Right lobe of liver (tissue), 6 donors: ENCODE measurements at regions not wholly inside any gene's neighbourhood (a gene's known extent, or its start where the extent isn't known, plus 50 kb on each side); places are given as distances from the start of the nearest gene placed in this dataset.

Experiments used
- ATAC-seq, 4 donors: fragments of 200-7000 bp; cut with Tn5 transposase; one replicate each; pipeline ENCODE4 v1.9.1; 2020; ENCODE audit warnings: mild to moderate bottlenecking in 4 of 4, moderate library complexity in 4 of 4
- DNase-seq, 3 donors: peaks; one replicate each; pipeline ENCODE4 v3.0.0-alpha.2; 2020
- H3K27ac ChIP-seq, 3 donors: fragments of 200-600 bp; one replicate each; pipeline ENCODE4 v1.8.0; 2022
- H3K27me3 ChIP-seq, 2 donors: fragments of 200-600 bp; one replicate each; pipeline ENCODE4 v1.8.0; 2022
- H3K36me3 ChIP-seq, 4 donors: fragments of 200-600 bp; sonication (generic) in 1 of 4; one replicate each; pipeline versions ENCODE4 v1.5.1 to v1.8.0; 2017 to 2022; ENCODE audit warnings: control low read depth in 1 of 4
- H3K4me1 ChIP-seq, 4 donors: fragments of 200-600 bp; sonication (generic) in 1 of 4; one replicate each; pipeline versions ENCODE4 v1.5.1 to v1.8.0; 2017 to 2022; ENCODE audit warnings: control low read depth in 1 of 4
- H3K4me3 ChIP-seq, 3 donors: fragments of 200-600 bp; one replicate each; pipeline ENCODE4 v1.8.0; 2022
- H3K9me3 ChIP-seq, 4 donors: fragments of 200-600 bp; sonication (generic) in 1 of 4; one replicate each; pipeline versions ENCODE4 v1.5.1 to v1.8.0; 2017 to 2022; ENCODE audit warnings: control low read depth in 1 of 4
- CTCF ChIP-seq, 4 donors: fragments of 200-600 bp in 3 of 4; fragments of 450-650 bp in 1 of 4; IDR thresholded peaks; one replicate each; pipeline versions ENCODE4 v1.5.1 to v1.8.0; 2016 to 2022; ENCODE audit warnings: antibody characterized with exemption in 4 of 4, mild to moderate bottlenecking in 2 of 4
- POLR2A ChIP-seq: fragments of 450-650 bp; IDR thresholded peaks from one replicate; pipeline ENCODE4 v1.6.1; 2017; ENCODE audit warnings: antibody characterized with exemption, mild to moderate bottlenecking
- WGBS: methylation state at CpG from one replicate; pipeline ENCODE4 v1.1.6; 2018; ENCODE audit warnings: low coverage, low lambda C conversion rate; ENCODE audit not compliant: insufficient coverage; ENCODE audit errors: missing lambda C conversion rate; 5-methylcytosine and 5-hydroxymethylcytosine counted together
- intact Hi-C, 2 donors: fragments of 100-400 bp; cut with DNase I; formaldehyde crosslinking; loops; one replicate each; pipeline versions ENCODE4 v1.11.2 to v1.14.1; 2022
- donor health status: DM: no; HTN: yes; CAD: no.
- donor health status: DM: no; HTN: no; CAD: no.
- donor health status: DM: no; HTN: no; CAD: no.
- donor health status: DM: no; HTN: yes; CAD: no.
- donor health status: DM: no; HTN: yes; CAD: no.

GRCh38 chr11:80362563-80363340 lies 921.9 kb upstream of the TENM4 start:
- no peaks in the 10 kb centered on the region for H3K36me3 ChIP-seq
- intact Hi-C loops, result no loop called here
- no peaks in the 10 kb centered on the region for H3K27me3 ChIP-seq
- no peaks in the 10 kb centered on the region for H3K9me3 ChIP-seq
- DNase-seq (no peak), ATAC-seq (no peak)
- H3K4me3 ChIP-seq, result no peak overlapping the region
- no peak overlapping the region for H3K27ac ChIP-seq
- 61% methylated on average over 9 of the region's 9 CpGs for WGBS
- H3K4me1 ChIP-seq, result no peaks in the 10 kb centered on the region
- TF ChIP-seq POLR2A (no peak), CTCF (IDR thresholded peaks at IDR 0.05) (no peak)

GRCh38 chr11:80355251-80355650 lies 914.4 kb upstream of the TENM4 start:
- 67% methylated on average over 1 of the region's 1 CpG for WGBS
- Histone ChIP-seq H3K4me3 (no peak overlapping the region), H3K36me3 (peaks cover 0 to 1% (median 0%) of the 10 kb centered on the region in 4 donors), H3K27me3 (no peaks in the 10 kb centered on the region), H3K4me1 (no peaks in the 10 kb centered on the region), H3K9me3 (no peaks in the 10 kb centered on the region), H3K27ac (no peak overlapping the region)
- no peak for ATAC-seq
- intact Hi-C loops, result no loop called here
- DNase-seq, result no peak
- TF ChIP-seq CTCF (IDR thresholded peaks at IDR 0.05) (no peak), POLR2A (no peak)

GRCh38 chr11:80350541-80350940 lies 909.7 kb upstream of the TENM4 start:
- intact Hi-C loops, result no loop called here
- WGBS, result 28% methylated on average over 3 of the region's 3 CpGs
- H3K9me3 ChIP-seq, result no peaks in the 10 kb centered on the region
- H3K36me3 ChIP-seq, result peaks cover 0 to 1% (median 0%) of the 10 kb centered on the region in 4 donors
- no peaks in the 10 kb centered on the region for H3K4me1 ChIP-seq
- H3K27me3 ChIP-seq, result no peaks in the 10 kb centered on the region
- DNase-seq, result no peak
- H3K27ac ChIP-seq, result no peak overlapping the region
- no peak for TF ChIP-seq POLR2A
- no peak for TF ChIP-seq CTCF (IDR thresholded peaks at IDR 0.05)
- no peak for ATAC-seq
- H3K4me3 ChIP-seq, result no peak overlapping the region

GRCh38 chr11:80349997-80350396 lies 909.2 kb upstream of the TENM4 start:
- Histone ChIP-seq H3K4me3 (no peak overlapping the region), H3K9me3 (no peaks in the 10 kb centered on the region), H3K4me1 (no peaks in the 10 kb centered on the region), H3K27me3 (no peaks in the 10 kb centered on the region), H3K27ac (no peak overlapping the region), H3K36me3 (peaks cover 0 to 1% (median 0%) of the 10 kb centered on the region in 4 donors)
- ATAC-seq, result no peak
- TF ChIP-seq CTCF (IDR thresholded peaks at IDR 0.05), result no peak
- DNase-seq, result no peak
- intact Hi-C loops, result no loop called here
